GM12891 (cell line): ENCODE measurements at regions not wholly inside any gene's neighbourhood (a gene's known extent, or its start where the extent isn't known, plus 50 kb on each side); places are given as distances from the start of the nearest gene placed in this dataset.

Source experiments
- POLR2AphosphoS5 ChIP-seq: IDR thresholded peaks from 2 replicates; pipeline ENCODE4 v1.6.1; 2011; ENCODE audit warnings: low read depth, low read length, control low read depth
- TAF1 ChIP-seq: IDR thresholded peaks from 2 replicates; pipeline ENCODE4 v1.6.1; 2011; ENCODE audit warnings: low read depth, low read length, control low read depth

DNA sequence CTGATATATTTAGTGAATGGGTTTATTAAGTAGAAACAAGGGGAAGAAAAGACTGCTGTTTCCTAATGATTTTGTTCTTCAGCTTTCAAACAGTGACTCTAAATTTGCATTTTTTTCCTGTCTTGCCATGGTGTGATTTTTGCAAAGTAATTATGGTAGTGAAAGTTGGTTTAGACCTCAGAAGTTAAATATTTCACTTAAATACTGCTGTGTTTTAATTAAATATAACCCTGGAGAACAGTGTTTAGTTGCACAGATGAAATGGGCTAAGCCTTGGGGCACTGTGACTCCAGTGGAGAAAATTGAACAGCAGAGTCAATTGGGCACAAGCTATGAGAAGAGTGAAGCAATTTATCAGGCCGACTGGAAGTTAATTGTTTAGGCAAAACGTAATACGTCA lies 111.1 kb upstream of the MCHR2 start:
- TF ChIP-seq POLR2AphosphoS5 (no peak), TAF1 (no peak)
